ENCODE measurements at regions not wholly inside any gene's neighbourhood (a gene's known extent, or its start where the extent isn't known, plus 50 kb on each side); places are given as distances from the start of the nearest gene placed in this dataset.

DNA sequence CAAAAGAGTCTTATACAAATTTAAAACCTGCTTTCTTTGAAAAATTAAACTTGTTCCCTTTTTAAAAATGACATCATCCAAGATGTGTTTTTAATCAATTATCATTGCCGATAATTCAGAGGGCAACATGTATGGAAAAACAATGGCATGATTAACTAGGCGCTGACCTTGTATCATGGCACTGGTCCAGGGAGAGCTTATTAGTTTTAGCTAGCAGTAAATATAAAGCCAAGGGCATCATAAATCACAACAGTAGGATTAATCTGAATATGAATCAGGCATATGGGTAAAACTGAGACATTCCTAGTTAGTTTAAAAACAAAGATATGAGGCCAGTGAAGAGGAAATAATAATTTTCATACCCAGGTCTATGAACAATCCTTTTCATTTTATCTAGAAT lies 374.0 kb downstream of the HDGFL1 start:
- TF ChIP-seq, protein P1, sequence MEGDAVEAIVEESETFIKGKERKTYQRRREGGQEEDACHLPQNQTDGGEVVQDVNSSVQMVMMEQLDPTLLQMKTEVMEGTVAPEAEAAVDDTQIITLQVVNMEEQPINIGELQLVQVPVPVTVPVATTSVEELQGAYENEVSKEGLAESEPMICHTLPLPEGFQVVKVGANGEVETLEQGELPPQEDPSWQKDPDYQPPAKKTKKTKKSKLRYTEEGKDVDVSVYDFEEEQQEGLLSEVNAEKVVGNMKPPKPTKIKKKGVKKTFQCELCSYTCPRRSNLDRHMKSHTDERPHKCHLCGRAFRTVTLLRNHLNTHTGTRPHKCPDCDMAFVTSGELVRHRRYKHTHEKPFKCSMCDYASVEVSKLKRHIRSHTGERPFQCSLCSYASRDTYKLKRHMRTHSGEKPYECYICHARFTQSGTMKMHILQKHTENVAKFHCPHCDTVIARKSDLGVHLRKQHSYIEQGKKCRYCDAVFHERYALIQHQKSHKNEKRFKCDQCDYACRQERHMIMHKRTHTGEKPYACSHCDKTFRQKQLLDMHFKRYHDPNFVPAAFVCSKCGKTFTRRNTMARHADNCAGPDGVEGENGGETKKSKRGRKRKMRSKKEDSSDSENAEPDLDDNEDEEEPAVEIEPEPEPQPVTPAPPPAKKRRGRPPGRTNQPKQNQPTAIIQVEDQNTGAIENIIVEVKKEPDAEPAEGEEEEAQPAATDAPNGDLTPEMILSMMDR (IDR thresholded peaks at IDR 0.05) = no peak
- no peak for TF ChIP-seq POLR2A (IDR thresholded peaks at IDR 0.05)
